BLaER1 treated with 17β-estradiol and CSF1 and Interleukin-3, amounts not matched to agents 10 nM and 100 nM (cell line): ENCODE measurements at regions not wholly inside any gene's neighbourhood (a gene's known extent, or its start where the extent isn't known, plus 50 kb on each side); places are given as distances from the start of the nearest gene placed in this dataset.

Experiments
- H3K27ac ChIP-seq, 11 experiments: shearing (Covaris generic); formaldehyde crosslinking; 2 replicates each; pipeline ENCODE4 v1.8.1; 2022
- H3K27me3 ChIP-seq, 11 experiments: shearing (Covaris generic); formaldehyde crosslinking; 2 replicates each; pipeline ENCODE4 v1.8.1; 2022
- H3K36me3 ChIP-seq, 11 experiments: shearing (Covaris generic); formaldehyde crosslinking; 2 replicates each; pipeline ENCODE4 v1.8.1; 2022
- H3K4me1 ChIP-seq, 10 experiments: shearing (Covaris generic); formaldehyde crosslinking; 2 replicates each; pipeline ENCODE4 v1.8.1; 2022
- H3K4me2 ChIP-seq, 11 experiments: shearing (Covaris generic); formaldehyde crosslinking; 2 replicates each; pipeline ENCODE4 v1.8.1; 2022
- H3K4me3 ChIP-seq, 10 experiments: shearing (Covaris generic); formaldehyde crosslinking; 2 replicates each; pipeline ENCODE4 v1.8.1; 2022
- H3K9ac ChIP-seq, 11 experiments: shearing (Covaris generic); formaldehyde crosslinking; 2 replicates each; pipeline ENCODE4 v1.8.1; 2022
- H3K9me3 ChIP-seq, 11 experiments: shearing (Covaris generic); formaldehyde crosslinking; replicated peaks in 1 of 11; 2 replicates each; pipeline ENCODE4 v1.8.1; 2022
- H4K20me1 ChIP-seq, 11 experiments: shearing (Covaris generic); formaldehyde crosslinking; 2 replicates each; pipeline ENCODE4 v1.8.1; 2022
- Cebpa-rat ChIP-seq, 11 experiments: shearing (Covaris generic); IDR thresholded peaks; 2 replicates each; pipeline ENCODE4 v1.8.1; 2022

GRCh38 chr5:58265246-58265930, 194.5 kb downstream of the PLK2 start:
- Histone ChIP-seq H3K27me3 (no peaks in the 10 kb centered on the region), H3K36me3 (no peaks in the 10 kb centered on the region), H3K4me3 (no peak overlapping the region), H3K9me3 (no peaks in the 10 kb centered on the region), H3K4me2 (no peak overlapping the region), H3K4me1 (no peaks in the 10 kb centered on the region), H4K20me1 (no peaks in the 10 kb centered on the region), H3K9ac (no peak overlapping the region), H3K27ac (no peak overlapping the region)
- TF ChIP-seq Cebpa-rat (IDR thresholded peaks at IDR 0.05), result no peak

- Histone ChIP-seq H4K20me1 (no peaks in the 10 kb centered on the region), H3K27ac (no peak overlapping the region), H3K36me3 (no peaks in the 10 kb centered on the region), H3K4me2 (no peak overlapping the region), H3K9ac (no peak overlapping the region), H3K4me3 (no peak overlapping the region), H3K4me1 (no peaks in the 10 kb centered on the region), H3K27me3 (no peaks in the 10 kb centered on the region), H3K9me3 (no peaks in the 10 kb centered on the region)
- no peak for TF ChIP-seq Cebpa-rat (IDR thresholded peaks at IDR 0.05)
These were observed 195.6 kb downstream of the PLK2 start for GRCh38 chr5:58264276-58264675.

DNA sequence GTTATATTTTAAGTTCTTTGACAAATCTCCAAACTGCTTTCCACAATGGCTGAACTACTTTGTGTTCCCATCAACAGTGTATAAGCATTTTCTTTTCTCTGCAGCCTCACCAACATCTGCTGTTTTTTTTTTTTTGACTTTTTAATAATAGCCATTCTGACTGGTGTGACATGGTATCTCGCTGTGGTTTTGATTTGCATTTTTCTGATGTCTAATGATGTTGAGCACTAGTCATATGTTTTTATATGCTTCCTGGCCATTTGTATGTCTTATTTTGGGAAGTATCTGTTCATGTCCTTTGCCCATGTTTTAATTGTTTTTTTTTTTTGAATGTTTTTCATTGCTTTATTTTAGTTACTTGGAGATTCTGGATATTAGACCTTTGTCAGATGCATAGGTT, 196.6 kb downstream of the PLK2 start:
- no peak for TF ChIP-seq Cebpa-rat (IDR thresholded peaks at IDR 0.05)
- H3K4me3 ChIP-seq, result no peak overlapping the region
- H3K27ac ChIP-seq, result no peak overlapping the region
- H3K4me2 ChIP-seq, result no peak overlapping the region
- no peaks in the 10 kb centered on the region for H4K20me1 ChIP-seq
- no peaks in the 10 kb centered on the region for H3K9me3 ChIP-seq
- H3K27me3 ChIP-seq, result no peaks in the 10 kb centered on the region
- H3K36me3 ChIP-seq, result no peaks in the 10 kb centered on the region
- H3K9ac ChIP-seq, result no peak overlapping the region
- no peaks in the 10 kb centered on the region for H3K4me1 ChIP-seq

- Histone ChIP-seq H4K20me1 (no peaks in the 10 kb centered on the region), H3K4me1 (no peaks in the 10 kb centered on the region), H3K27ac (no peak overlapping the region), H3K27me3 (no peaks in the 10 kb centered on the region), H3K4me3 (no peak overlapping the region), H3K4me2 (no peak overlapping the region), H3K9me3 (no peaks in the 10 kb centered on the region), H3K9ac (no peak overlapping the region), H3K36me3 (no peaks in the 10 kb centered on the region)
- no peak for TF ChIP-seq Cebpa-rat (IDR thresholded peaks at IDR 0.05)
These were observed 197.7 kb downstream of the PLK2 start for GRCh38 chr5:58262226-58262625.

GRCh38 chr5:58261605-58262004, 198.3 kb downstream of the PLK2 start:
- no peaks in the 10 kb centered on the region for H4K20me1 ChIP-seq
- H3K27ac ChIP-seq, result no peak overlapping the region
- no peak overlapping the region for H3K4me2 ChIP-seq
- no peaks in the 10 kb centered on the region for H3K36me3 ChIP-seq
- no peak for TF ChIP-seq Cebpa-rat (IDR thresholded peaks at IDR 0.05)
- H3K4me1 ChIP-seq, result no peaks in the 10 kb centered on the region
- no peaks in the 10 kb centered on the region for H3K9me3 ChIP-seq
- no peaks in the 10 kb centered on the region for H3K27me3 ChIP-seq
- no peak overlapping the region for H3K4me3 ChIP-seq
- H3K9ac ChIP-seq, result no peak overlapping the region

GRCh38 chr5:58260243-58260642, 199.6 kb downstream of the PLK2 start:
- H3K27me3 ChIP-seq, result no peaks in the 10 kb centered on the region
- no peaks in the 10 kb centered on the region for H4K20me1 ChIP-seq
- TF ChIP-seq Cebpa-rat (IDR thresholded peaks at IDR 0.05), result no peak
- H3K9me3 ChIP-seq, result no peaks in the 10 kb centered on the region
- no peak overlapping the region for H3K4me2 ChIP-seq
- no peak overlapping the region for H3K4me3 ChIP-seq
- H3K36me3 ChIP-seq, result no peaks in the 10 kb centered on the region
- H3K27ac ChIP-seq, result no peak overlapping the region
- no peaks in the 10 kb centered on the region for H3K4me1 ChIP-seq
- no peak overlapping the region for H3K9ac ChIP-seq

GRCh38 chr5:58259685-58260152, 200.2 kb downstream of the PLK2 start:
- Histone ChIP-seq H3K27me3 (no peaks in the 10 kb centered on the region), H4K20me1 (no peaks in the 10 kb centered on the region), H3K4me2 (no peak overlapping the region), H3K4me1 (no peaks in the 10 kb centered on the region), H3K36me3 (no peaks in the 10 kb centered on the region), H3K9me3 (no peaks in the 10 kb centered on the region), H3K27ac (no peak overlapping the region), H3K4me3 (no peak overlapping the region), H3K9ac (no peak overlapping the region)
- TF ChIP-seq Cebpa-rat (IDR thresholded peaks at IDR 0.05), result no peak

- no peaks in the 10 kb centered on the region for H3K9me3 ChIP-seq
- no peaks in the 10 kb centered on the region for H3K27me3 ChIP-seq
- no peak overlapping the region for H3K9ac ChIP-seq
- no peaks in the 10 kb centered on the region for H3K4me1 ChIP-seq
- no peak overlapping the region for H3K27ac ChIP-seq
- no peak overlapping the region for H3K4me2 ChIP-seq
- no peak overlapping the region for H3K4me3 ChIP-seq
- no peak for TF ChIP-seq Cebpa-rat (IDR thresholded peaks at IDR 0.05)
- no peaks in the 10 kb centered on the region for H3K36me3 ChIP-seq
- H4K20me1 ChIP-seq, result no peaks in the 10 kb centered on the region
These were observed 200.8 kb downstream of the PLK2 start for GRCh38 chr5:58258984-58259684.

GRCh38 chr5:58255970-58256369, 203.9 kb downstream of the PLK2 start:
- Histone ChIP-seq H3K4me2 (no peak overlapping the region), H3K4me1 (no peaks in the 10 kb centered on the region), H3K9me3 (no peaks in the 10 kb centered on the region), H4K20me1 (no peaks in the 10 kb centered on the region), H3K36me3 (no peaks in the 10 kb centered on the region), H3K9ac (no peak overlapping the region), H3K27ac (no peak overlapping the region), H3K27me3 (no peaks in the 10 kb centered on the region), H3K4me3 (no peak overlapping the region)
- TF ChIP-seq Cebpa-rat (IDR thresholded peaks at IDR 0.05), result no peak

DNA sequence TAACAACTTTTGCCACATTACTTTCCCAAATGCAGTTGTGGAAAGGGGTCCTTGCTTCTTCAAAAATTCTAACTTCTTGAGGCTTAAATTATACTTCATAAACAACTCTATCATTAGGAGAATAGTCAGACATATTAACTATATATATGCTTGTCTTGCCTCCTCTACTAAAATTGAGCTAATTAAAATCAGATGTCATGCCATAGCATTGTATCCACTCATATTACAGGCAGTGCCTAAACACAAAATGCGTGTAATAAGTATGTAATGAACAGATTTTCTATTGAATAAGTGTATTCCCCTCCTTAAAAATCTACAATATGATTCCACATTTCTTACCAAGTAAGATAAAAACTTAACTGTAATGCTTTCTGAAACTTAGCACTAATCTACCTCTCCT, 204.5 kb downstream of the PLK2 start:
- Histone ChIP-seq H3K27me3 (no peaks in the 10 kb centered on the region), H3K36me3 (no peaks in the 10 kb centered on the region), H3K4me3 (no peak overlapping the region), H3K9ac (no peak overlapping the region), H3K9me3 (no peaks in the 10 kb centered on the region), H3K4me2 (no peak overlapping the region), H3K27ac (no peak overlapping the region), H4K20me1 (no peaks in the 10 kb centered on the region), H3K4me1 (no peaks in the 10 kb centered on the region)
- no peak for TF ChIP-seq Cebpa-rat (IDR thresholded peaks at IDR 0.05)
